Neural cell (in vitro differentiated cells): ENCODE measurements at regions not wholly inside any gene's neighbourhood (a gene's known extent, or its start where the extent isn't known, plus 50 kb on each side); places are given as distances from the start of the nearest gene placed in this dataset.

Experiments used
- H2AFZ ChIP-seq: fragments of 200-600, 300-800 bp; sonication (generic), shearing (Covaris generic); 2 replicates; pipeline ENCODE4 v1.6.0; 2014; ENCODE audit warnings: low read depth, mild to moderate bottlenecking, antibody characterized with exemption, low read length, moderate library complexity
- H3F3A ChIP-seq: fragments of 200-600 bp; shearing (Covaris generic); 2 replicates; pipeline ENCODE4 v1.6.1; 2016; ENCODE audit warnings: mild to moderate bottlenecking, moderate library complexity, mixed read lengths, antibody characterized with exemption, low read length; ENCODE audit not compliant: insufficient read depth, poor library complexity, severe bottlenecking
- H3K27ac ChIP-seq: fragments of 200-600, 300-800 bp; sonication (generic), shearing (Covaris generic); 2 replicates; pipeline ENCODE4 v1.5.1; 2014; ENCODE audit warnings: mild to moderate bottlenecking, low read length, moderate library complexity
- H3K27me3 ChIP-seq: fragments of 300-800, 200-600 bp; sonication (generic), shearing (Covaris generic); 2 replicates; pipeline ENCODE4 v1.6.0; 2014; ENCODE audit warnings: mild to moderate bottlenecking, low read depth, low read length, moderate library complexity; ENCODE audit not compliant: insufficient read depth
- H3K36me3 ChIP-seq: fragments of 300-800, 200-600 bp; sonication (generic), shearing (Covaris generic); 2 replicates; pipeline ENCODE4 v1.5.1; 2014; ENCODE audit warnings: mild to moderate bottlenecking, antibody characterized with exemption, low read length, moderate library complexity; ENCODE audit not compliant: insufficient read depth
- H3K4me2 ChIP-seq: fragments of 300-800, 200-600 bp; sonication (generic), shearing (Covaris generic); 2 replicates; pipeline ENCODE4 v1.6.0; 2014; ENCODE audit warnings: mild to moderate bottlenecking, low read length
- H3K4me3 ChIP-seq: fragments of 300-800, 200-600 bp; sonication (generic), shearing (Covaris generic); 2 replicates; pipeline ENCODE4 v1.5.1; 2014; ENCODE audit warnings: mild to moderate bottlenecking, low read length, moderate library complexity
- H3K79me2 ChIP-seq: fragments of 200-600 bp; shearing (Covaris generic); replicated peaks from 2 replicates; pipeline ENCODE4 v1.6.0; 2014; ENCODE audit warnings: mild to moderate bottlenecking, low read length, moderate library complexity; ENCODE audit not compliant: insufficient read depth
- H3K9ac ChIP-seq: fragments of 300-800, 200-600 bp; sonication (generic), shearing (Covaris generic); 2 replicates; pipeline ENCODE4 v1.6.1; 2016; ENCODE audit warnings: mild to moderate bottlenecking, low read length, mixed read lengths
- H3K9me2 ChIP-seq: fragments of 200-600 bp; shearing (Covaris generic); 2 replicates; pipeline ENCODE4 v1.6.1; 2016; ENCODE audit warnings: mild to moderate bottlenecking, low read length, mixed read lengths; ENCODE audit not compliant: insufficient read depth
- H3K9me3 ChIP-seq: fragments of 200-600, 300-800 bp; sonication (generic), shearing (Covaris generic); 2 replicates; pipeline ENCODE4 v1.6.1; 2016; ENCODE audit warnings: mild to moderate bottlenecking, mixed run types, low read length, moderate library complexity, mixed read lengths
- H4K20me1 ChIP-seq: fragments of 200-600 bp; shearing (Covaris generic); 2 replicates; pipeline ENCODE4 v1.6.1; 2016; ENCODE audit warnings: mild to moderate bottlenecking, mixed run types; ENCODE audit not compliant: insufficient read depth
- EP300 ChIP-seq: fragments of 450-650 bp; conservative IDR thresholded peaks from 2 replicates; pipeline ENCODE4 v1.6.1; 2014; ENCODE audit warnings: antibody characterized with exemption, mild to moderate bottlenecking, moderate library complexity; ENCODE audit not compliant: poor library complexity, severe bottlenecking
- EZH2 ChIP-seq: fragments of 200-600, 300-800 bp; shearing (Covaris generic), sonication (generic); IDR thresholded peaks from 2 replicates; pipeline ENCODE4 v1.6.1; 2014; ENCODE audit warnings: antibody characterized with exemption, low read length, borderline replicate concordance, mild to moderate bottlenecking; ENCODE audit not compliant: insufficient read depth, poor library complexity, severe bottlenecking
- MXI1 ChIP-seq: fragments of 450-650 bp; conservative IDR thresholded peaks from 2 replicates; pipeline ENCODE4 v1.6.1; 2014; ENCODE audit warnings: antibody characterized with exemption, mild to moderate bottlenecking; ENCODE audit not compliant: poor library complexity, severe bottlenecking
- POLR2AphosphoS5 ChIP-seq: IDR thresholded peaks from 2 replicates; pipeline ENCODE4 v1.6.1; 2012
- RAD21 ChIP-seq: fragments of 450-650 bp; conservative IDR thresholded peaks from 2 replicates; pipeline ENCODE4 v1.6.1; 2014; ENCODE audit warnings: antibody characterized with exemption, mild to moderate bottlenecking, moderate library complexity
- SMC3 ChIP-seq: fragments of 450-650 bp; conservative IDR thresholded peaks from 2 replicates; pipeline ENCODE4 v1.6.1; 2014; ENCODE audit warnings: antibody characterized with exemption, mild to moderate bottlenecking, moderate library complexity; ENCODE audit not compliant: poor library complexity
- TAF1 ChIP-seq: IDR thresholded peaks from 2 replicates; pipeline ENCODE4 v1.6.1; 2012; ENCODE audit warnings: low read depth
- TF ChIP-seq, protein P1 (sequence below): fragments of 450-650 bp; IDR thresholded peaks from 2 replicates; pipeline ENCODE4 v1.5.1; 2014; ENCODE audit warnings: antibody characterized with exemption, mild to moderate bottlenecking, moderate library complexity; ENCODE audit not compliant: poor library complexity, severe bottlenecking
- TF ChIP-seq, protein P2 (sequence below): IDR thresholded peaks from 2 replicates; pipeline ENCODE4 v1.6.1; 2012; ENCODE audit warnings: borderline replicate concordance

DNA sequence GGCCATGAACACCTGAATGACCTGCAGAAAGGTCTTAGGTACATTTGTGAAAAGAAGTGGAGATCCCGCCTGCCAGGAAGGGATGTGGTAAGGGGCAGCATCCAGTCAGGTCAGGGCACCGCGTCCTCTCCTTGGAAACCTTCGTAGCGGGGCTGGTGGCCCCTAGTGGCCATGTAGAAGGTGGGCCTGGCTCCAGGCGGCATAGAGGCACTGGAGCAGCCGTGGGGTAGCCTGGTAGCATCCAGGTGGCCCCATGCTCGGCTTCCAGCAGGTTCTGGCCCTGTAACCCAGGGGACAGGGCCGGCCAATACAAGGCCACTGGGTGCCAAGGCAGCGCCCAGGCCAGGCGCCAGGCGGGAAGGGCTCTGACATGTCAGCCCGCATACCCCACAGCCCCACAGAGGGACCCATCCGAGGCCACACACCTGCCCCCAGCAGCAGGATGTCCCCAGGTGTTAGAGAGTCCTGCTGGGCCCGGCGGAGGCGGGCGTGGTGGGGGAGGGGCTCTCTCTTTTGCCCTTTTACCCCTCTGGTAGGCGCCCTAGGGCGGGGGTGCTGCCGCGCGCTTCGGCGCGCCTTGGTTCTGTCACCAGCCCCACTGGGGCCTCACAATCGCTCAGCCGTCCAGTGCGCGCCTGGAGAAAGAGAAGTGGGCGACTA is 58.3 kb upstream of the SPATA31E1 start:
- Histone ChIP-seq H3K36me3 (no peaks in the 10 kb centered on the region), H3K79me2 (no peaks in the 10 kb centered on the region)

DNA sequence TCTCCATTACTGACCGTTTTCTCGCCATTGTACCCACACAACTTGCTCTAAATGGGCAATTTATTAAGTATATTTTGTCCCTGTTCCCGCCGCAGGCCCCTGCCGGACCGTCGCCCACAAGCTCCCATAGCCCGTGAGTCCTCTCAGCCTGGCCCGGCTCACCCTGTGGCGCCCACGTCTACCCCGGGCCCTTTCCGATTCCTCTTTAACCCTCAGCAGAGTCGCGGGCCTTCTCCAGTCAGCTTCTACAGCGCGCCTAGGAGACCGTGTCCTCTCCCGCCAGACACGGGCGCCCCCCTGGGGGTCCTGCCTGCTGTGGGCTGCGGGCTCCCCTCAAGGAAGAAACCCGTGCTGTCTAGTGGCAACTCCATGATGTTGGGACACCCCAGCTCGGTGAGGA is 57.8 kb upstream of the SPATA31E1 start:
- Histone ChIP-seq H3K27me3 (no peaks in the 10 kb centered on the region), H3K4me2 (no peak overlapping the region), H2AFZ (no peak overlapping the region), H3K27ac (no peak overlapping the region), H3F3A (no peaks in the 10 kb centered on the region), H3K9me2 (no peaks in the 10 kb centered on the region), H3K9me3 (no peaks in the 10 kb centered on the region), H3K4me3 (no peak overlapping the region), H3K9ac (no peak overlapping the region), H4K20me1 (no peaks in the 10 kb centered on the region), H3K79me2 (no peaks in the 10 kb centered on the region), H3K36me3 (no peaks in the 10 kb centered on the region)
- TF ChIP-seq TAF1 (no peak), EZH2 (no peak), RAD21 (no peak), MXI1 (no peak), POLR2AphosphoS5 (no peak), SMC3 (no peak), EP300 (no peak)
- TF ChIP-seq, protein P1, sequence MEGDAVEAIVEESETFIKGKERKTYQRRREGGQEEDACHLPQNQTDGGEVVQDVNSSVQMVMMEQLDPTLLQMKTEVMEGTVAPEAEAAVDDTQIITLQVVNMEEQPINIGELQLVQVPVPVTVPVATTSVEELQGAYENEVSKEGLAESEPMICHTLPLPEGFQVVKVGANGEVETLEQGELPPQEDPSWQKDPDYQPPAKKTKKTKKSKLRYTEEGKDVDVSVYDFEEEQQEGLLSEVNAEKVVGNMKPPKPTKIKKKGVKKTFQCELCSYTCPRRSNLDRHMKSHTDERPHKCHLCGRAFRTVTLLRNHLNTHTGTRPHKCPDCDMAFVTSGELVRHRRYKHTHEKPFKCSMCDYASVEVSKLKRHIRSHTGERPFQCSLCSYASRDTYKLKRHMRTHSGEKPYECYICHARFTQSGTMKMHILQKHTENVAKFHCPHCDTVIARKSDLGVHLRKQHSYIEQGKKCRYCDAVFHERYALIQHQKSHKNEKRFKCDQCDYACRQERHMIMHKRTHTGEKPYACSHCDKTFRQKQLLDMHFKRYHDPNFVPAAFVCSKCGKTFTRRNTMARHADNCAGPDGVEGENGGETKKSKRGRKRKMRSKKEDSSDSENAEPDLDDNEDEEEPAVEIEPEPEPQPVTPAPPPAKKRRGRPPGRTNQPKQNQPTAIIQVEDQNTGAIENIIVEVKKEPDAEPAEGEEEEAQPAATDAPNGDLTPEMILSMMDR: no peak

More for the DNA sequence above, 58.3 kb upstream of the SPATA31E1 start:
- Histone ChIP-seq H3K9ac (no peak overlapping the region), H3K4me3 (no peak overlapping the region), H2AFZ (no peak overlapping the region), H3K27me3 (no peaks in the 10 kb centered on the region), H3F3A (no peaks in the 10 kb centered on the region), H3K9me2 (no peaks in the 10 kb centered on the region), H4K20me1 (no peaks in the 10 kb centered on the region), H3K4me2 (no peak overlapping the region), H3K9me3 (no peaks in the 10 kb centered on the region), H3K27ac (no peak overlapping the region)
- TF ChIP-seq MXI1: no peak
- no peak for TF ChIP-seq SMC3
- TF ChIP-seq RAD21: no peak
- no peak for TF ChIP-seq POLR2AphosphoS5
- TF ChIP-seq, protein P1: no peak
- TF ChIP-seq, protein P2, sequence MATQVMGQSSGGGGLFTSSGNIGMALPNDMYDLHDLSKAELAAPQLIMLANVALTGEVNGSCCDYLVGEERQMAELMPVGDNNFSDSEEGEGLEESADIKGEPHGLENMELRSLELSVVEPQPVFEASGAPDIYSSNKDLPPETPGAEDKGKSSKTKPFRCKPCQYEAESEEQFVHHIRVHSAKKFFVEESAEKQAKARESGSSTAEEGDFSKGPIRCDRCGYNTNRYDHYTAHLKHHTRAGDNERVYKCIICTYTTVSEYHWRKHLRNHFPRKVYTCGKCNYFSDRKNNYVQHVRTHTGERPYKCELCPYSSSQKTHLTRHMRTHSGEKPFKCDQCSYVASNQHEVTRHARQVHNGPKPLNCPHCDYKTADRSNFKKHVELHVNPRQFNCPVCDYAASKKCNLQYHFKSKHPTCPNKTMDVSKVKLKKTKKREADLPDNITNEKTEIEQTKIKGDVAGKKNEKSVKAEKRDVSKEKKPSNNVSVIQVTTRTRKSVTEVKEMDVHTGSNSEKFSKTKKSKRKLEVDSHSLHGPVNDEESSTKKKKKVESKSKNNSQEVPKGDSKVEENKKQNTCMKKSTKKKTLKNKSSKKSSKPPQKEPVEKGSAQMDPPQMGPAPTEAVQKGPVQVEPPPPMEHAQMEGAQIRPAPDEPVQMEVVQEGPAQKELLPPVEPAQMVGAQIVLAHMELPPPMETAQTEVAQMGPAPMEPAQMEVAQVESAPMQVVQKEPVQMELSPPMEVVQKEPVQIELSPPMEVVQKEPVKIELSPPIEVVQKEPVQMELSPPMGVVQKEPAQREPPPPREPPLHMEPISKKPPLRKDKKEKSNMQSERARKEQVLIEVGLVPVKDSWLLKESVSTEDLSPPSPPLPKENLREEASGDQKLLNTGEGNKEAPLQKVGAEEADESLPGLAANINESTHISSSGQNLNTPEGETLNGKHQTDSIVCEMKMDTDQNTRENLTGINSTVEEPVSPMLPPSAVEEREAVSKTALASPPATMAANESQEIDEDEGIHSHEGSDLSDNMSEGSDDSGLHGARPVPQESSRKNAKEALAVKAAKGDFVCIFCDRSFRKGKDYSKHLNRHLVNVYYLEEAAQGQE: no peak
- no peak for TF ChIP-seq EZH2
- TF ChIP-seq TAF1: no peak
- no peak for TF ChIP-seq EP300
